ENCODE measurements at regions not wholly inside any gene's neighbourhood (a gene's known extent, or its start where the extent isn't known, plus 50 kb on each side); places are given as distances from the start of the nearest gene placed in this dataset.

DNA sequence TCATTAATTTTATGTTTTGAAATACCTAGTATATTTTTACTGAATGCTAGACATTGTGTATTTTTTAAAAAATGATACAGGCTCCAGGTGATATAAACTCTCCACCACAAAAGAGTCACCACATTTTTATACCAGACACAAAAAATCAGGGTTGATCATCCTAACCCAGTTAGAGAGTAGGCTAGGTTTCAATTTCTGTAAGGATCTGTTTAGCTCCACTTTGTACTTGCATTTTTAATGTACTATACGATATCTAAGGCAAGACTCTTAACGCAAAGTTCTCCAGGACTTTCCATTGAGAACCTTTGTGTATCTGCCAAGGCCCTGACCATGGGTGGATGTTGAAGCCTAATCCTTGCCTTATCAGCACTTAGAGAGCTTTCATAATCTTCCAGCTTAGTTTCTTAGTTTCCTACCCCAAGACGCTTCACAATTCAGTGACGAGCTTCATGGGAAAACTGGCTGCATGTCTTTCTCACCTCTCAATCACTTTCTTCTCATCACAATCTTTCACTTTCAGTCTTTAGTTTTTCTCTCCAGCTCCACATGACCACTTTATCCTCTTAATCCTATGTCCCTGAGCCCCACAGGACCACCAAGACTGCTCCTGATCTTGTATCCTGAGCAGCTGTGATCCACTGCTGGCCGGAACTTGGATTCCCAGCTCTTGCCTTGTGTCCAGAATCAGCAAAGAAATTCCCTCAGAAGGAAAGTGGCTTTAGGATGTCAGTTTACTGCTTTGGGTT is 635.8 kb downstream of the RNF144A start:
- TF ChIP-seq TCF12 (IDR thresholded peaks at IDR 0.05; ENCODE audit: low read depth) (no peak), EP300 (IDR thresholded peaks at IDR 0.05; ENCODE audit: borderline replicate concordance) (no peak), NFIC (IDR thresholded peaks at IDR 0.05) (no peak), EGR1 (IDR thresholded peaks at IDR 0.05) (no peak), ZBTB7A (IDR thresholded peaks at IDR 0.05; ENCODE audit: low read depth) (no peak), CREB1 (IDR thresholded peaks at IDR 0.05; ENCODE audit: low read depth) (no peak), CEBPB (IDR thresholded peaks at IDR 0.05) (no peak), YY1 (IDR thresholded peaks at IDR 0.05; ENCODE audit: low read depth) (no peak), TAF1 (IDR thresholded peaks at IDR 0.05; ENCODE audit: low read depth) (no peak), FOXM1 (IDR thresholded peaks at IDR 0.05; ENCODE audit: borderline replicate concordance, low read depth) (no peak), TEAD4 (IDR thresholded peaks at IDR 0.05) (no peak), RAD21 (IDR thresholded peaks at IDR 0.05; ENCODE audit: low read depth) (no peak)
- TF ChIP-seq, protein P1, sequence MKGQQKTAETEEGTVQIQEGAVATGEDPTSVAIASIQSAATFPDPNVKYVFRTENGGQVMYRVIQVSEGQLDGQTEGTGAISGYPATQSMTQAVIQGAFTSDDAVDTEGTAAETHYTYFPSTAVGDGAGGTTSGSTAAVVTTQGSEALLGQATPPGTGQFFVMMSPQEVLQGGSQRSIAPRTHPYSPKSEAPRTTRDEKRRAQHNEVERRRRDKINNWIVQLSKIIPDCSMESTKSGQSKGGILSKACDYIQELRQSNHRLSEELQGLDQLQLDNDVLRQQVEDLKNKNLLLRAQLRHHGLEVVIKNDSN (IDR thresholded peaks at IDR 0.05): no peak
- TF ChIP-seq, protein P2, sequence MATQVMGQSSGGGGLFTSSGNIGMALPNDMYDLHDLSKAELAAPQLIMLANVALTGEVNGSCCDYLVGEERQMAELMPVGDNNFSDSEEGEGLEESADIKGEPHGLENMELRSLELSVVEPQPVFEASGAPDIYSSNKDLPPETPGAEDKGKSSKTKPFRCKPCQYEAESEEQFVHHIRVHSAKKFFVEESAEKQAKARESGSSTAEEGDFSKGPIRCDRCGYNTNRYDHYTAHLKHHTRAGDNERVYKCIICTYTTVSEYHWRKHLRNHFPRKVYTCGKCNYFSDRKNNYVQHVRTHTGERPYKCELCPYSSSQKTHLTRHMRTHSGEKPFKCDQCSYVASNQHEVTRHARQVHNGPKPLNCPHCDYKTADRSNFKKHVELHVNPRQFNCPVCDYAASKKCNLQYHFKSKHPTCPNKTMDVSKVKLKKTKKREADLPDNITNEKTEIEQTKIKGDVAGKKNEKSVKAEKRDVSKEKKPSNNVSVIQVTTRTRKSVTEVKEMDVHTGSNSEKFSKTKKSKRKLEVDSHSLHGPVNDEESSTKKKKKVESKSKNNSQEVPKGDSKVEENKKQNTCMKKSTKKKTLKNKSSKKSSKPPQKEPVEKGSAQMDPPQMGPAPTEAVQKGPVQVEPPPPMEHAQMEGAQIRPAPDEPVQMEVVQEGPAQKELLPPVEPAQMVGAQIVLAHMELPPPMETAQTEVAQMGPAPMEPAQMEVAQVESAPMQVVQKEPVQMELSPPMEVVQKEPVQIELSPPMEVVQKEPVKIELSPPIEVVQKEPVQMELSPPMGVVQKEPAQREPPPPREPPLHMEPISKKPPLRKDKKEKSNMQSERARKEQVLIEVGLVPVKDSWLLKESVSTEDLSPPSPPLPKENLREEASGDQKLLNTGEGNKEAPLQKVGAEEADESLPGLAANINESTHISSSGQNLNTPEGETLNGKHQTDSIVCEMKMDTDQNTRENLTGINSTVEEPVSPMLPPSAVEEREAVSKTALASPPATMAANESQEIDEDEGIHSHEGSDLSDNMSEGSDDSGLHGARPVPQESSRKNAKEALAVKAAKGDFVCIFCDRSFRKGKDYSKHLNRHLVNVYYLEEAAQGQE (IDR thresholded peaks at IDR 0.05; ENCODE audit: low read depth): no peak
- TF ChIP-seq, protein P3, sequence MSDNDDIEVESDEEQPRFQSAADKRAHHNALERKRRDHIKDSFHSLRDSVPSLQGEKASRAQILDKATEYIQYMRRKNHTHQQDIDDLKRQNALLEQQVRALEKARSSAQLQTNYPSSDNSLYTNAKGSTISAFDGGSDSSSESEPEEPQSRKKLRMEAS (IDR thresholded peaks at IDR 0.05): no peak

DNA sequence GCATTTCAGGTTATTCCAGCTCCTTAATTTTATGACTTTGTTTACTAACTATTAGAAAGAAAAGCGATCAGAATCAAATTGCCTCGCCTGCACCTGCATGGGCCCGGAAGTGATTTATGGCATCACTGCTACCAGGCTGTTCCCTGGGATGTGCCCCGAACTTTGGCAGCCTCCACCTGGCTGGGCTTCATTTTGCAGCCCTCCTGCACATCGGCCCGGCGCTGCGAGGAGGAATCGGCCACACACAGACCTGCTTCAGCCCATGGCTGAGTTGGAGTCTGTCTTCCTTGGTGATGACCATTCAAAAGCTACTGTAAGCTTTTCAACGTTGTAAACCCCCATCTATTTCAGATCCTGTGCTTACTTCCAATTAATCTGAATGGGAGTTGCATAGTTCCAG is 638.0 kb downstream of the RNF144A start:
- TF ChIP-seq NFIC (IDR thresholded peaks at IDR 0.05) (no peak), ZBTB7A (IDR thresholded peaks at IDR 0.05; ENCODE audit: low read depth) (no peak)
- TF ChIP-seq, protein P2 (IDR thresholded peaks at IDR 0.05; ENCODE audit: low read depth): no peak
- TF ChIP-seq, protein P3 (IDR thresholded peaks at IDR 0.05): no peak

DNA sequence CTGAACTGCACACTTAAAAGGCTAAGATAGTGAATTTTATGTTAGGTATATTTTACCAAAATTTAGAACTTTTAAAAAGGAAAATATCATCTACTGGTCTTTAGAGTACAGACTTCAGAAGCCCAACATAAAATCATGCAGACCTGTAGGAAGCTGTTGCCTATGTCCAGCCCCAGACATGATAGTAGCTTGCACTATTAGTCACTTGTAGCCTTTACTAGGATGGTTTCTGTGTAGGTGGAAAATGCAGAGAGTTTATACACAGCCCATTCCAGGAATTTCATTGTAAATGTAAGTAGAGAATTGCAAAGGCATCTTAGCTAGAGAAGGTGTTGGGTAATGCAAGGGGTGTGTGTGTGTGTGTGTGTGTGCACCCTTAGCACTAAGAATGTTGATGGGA is 640.2 kb downstream of the RNF144A start:
- TF ChIP-seq, protein P3 (IDR thresholded peaks at IDR 0.05): no peak
- TF ChIP-seq CREB1 (IDR thresholded peaks at IDR 0.05; ENCODE audit: low read depth) (no peak), RAD21 (IDR thresholded peaks at IDR 0.05; ENCODE audit: low read depth) (no peak), EP300 (IDR thresholded peaks at IDR 0.05; ENCODE audit: borderline replicate concordance) (no peak), TEAD4 (IDR thresholded peaks at IDR 0.05) (no peak)

DNA sequence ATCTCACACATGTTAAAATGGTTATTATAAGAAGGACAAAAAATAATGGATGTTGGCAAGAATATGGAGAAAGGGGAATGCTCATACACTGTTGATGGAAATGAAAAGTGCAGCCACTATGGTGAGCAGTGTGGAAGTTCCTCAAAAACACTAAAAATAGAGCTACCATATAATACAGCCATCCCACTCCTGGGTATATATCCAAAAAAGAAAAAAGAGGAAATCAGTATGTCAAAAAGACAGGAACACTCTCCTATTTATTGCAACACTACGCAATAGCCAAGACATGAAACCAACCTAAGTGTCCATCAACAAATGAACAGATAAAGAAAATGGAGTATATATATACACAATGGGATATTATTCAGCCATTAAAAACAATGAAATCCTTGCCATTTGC is 642.6 kb downstream of the RNF144A start:
- TF ChIP-seq FOXM1 (IDR thresholded peaks at IDR 0.05; ENCODE audit: borderline replicate concordance, low read depth) (no peak), TEAD4 (IDR thresholded peaks at IDR 0.05) (no peak), TCF12 (IDR thresholded peaks at IDR 0.05; ENCODE audit: low read depth) (no peak), ZBTB7A (IDR thresholded peaks at IDR 0.05; ENCODE audit: low read depth) (no peak), EGR1 (IDR thresholded peaks at IDR 0.05) (no peak), CREB1 (IDR thresholded peaks at IDR 0.05; ENCODE audit: low read depth) (no peak), EP300 (IDR thresholded peaks at IDR 0.05; ENCODE audit: borderline replicate concordance) (no peak), NFIC (IDR thresholded peaks at IDR 0.05) (no peak)
- TF ChIP-seq, protein P3 (IDR thresholded peaks at IDR 0.05): no peak
- TF ChIP-seq, protein P1 (IDR thresholded peaks at IDR 0.05): no peak
- TF ChIP-seq, protein P2 (IDR thresholded peaks at IDR 0.05; ENCODE audit: low read depth): no peak
